Fibroblast of lung (primary cell): ENCODE measurements at regions not wholly inside any gene's neighbourhood (a gene's known extent, or its start where the extent isn't known, plus 50 kb on each side); places are given as distances from the start of the nearest gene placed in this dataset.

Experiments
- CTCF ChIP-seq, 2 donors: IDR thresholded peaks in 1 of 2; conservative IDR thresholded peaks in 1 of 2; 1 replicate in 1 of 2; 2 replicates in 1 of 2; pipeline ENCODE4 v1.5.1; 2011 to 2012; ENCODE audit warnings: low read length in 2 of 2, control low read depth in 1 of 2, inconsistent platforms in 1 of 2, low read depth in 1 of 2, mild to moderate bottlenecking in 1 of 2
- EZH2 ChIP-seq: IDR thresholded peaks from 2 replicates; pipeline ENCODE4 v1.5.1; 2012; ENCODE audit warnings: low read length, control low read depth, mild to moderate bottlenecking; ENCODE audit errors: missing control alignments

- no peak for TF ChIP-seq CTCF (conservative IDR thresholded peaks at IDR 0.05 in 1 of 2, IDR thresholded peaks at IDR 0.05 in 1 of 2; ENCODE audit: low read depth in 1 of 2, low read length in 2 of 2)
- no peak for TF ChIP-seq EZH2
Observed at GRCh38 chr10:8511026-8511425, 456.5 kb downstream of the GATA3 start.
